Panc1 (cell line): ENCODE measurements at regions not wholly inside any gene's neighbourhood (a gene's known extent, or its start where the extent isn't known, plus 50 kb on each side); places are given as distances from the start of the nearest gene placed in this dataset.

ENCODE experiments used
- ATAC-seq: fragments of 200-7000 bp; cut with Tn5 transposase; 2 replicates; pipeline ENCODE4 v1.9.1; 2020; ENCODE audit warnings: mild to moderate bottlenecking, moderate library complexity
- BruUV-seq: library from RNA; stranded (reverse); fragments of 400-500 nt; replicated peaks from 2 replicates; lab custom pipeline; 2021; lab: Mats Ljungman, UMichigan
- CTCF ChIA-PET: fragments of 300-600 bp; sonication (Branson Sonifier 250); formaldehyde crosslinking; loops from one replicate; lab custom pipeline; 2022; ENCODE audit warnings: antibody characterized with exemption; lab: Charles Lee
- POLR2A ChIA-PET: fragments of 300-600 bp; sonication (Branson Sonifier 250); formaldehyde crosslinking; loops from one replicate; lab custom pipeline; 2022; ENCODE audit warnings: antibody characterized with exemption; lab: Charles Lee
- DNase-seq: peaks from one replicate; pipeline ENCODE4 v3.0.0-alpha.2; 2010; ENCODE audit warnings: low read depth, low spot score
- H3K27ac ChIP-seq: 2 replicates; pipeline ENCODE4 v1.5.1; 2011; ENCODE audit warnings: mild to moderate bottlenecking, low read length, inconsistent platforms
- H3K27me3 ChIP-seq: fragments of 200-500 bp; sonication (Bioruptor generic); 2 replicates; pipeline ENCODE4 v1.6.0; 2014; ENCODE audit warnings: low read length, inconsistent platforms; ENCODE audit not compliant: control insufficient read depth, insufficient read depth
- H3K36me3 ChIP-seq: fragments of 200-500 bp; sonication (Bioruptor generic); 2 replicates; pipeline ENCODE4 v1.5.1; 2014; ENCODE audit warnings: inconsistent platforms, mild to moderate bottlenecking, low read length, moderate library complexity; ENCODE audit not compliant: control insufficient read depth, insufficient read depth
- H3K4me1 ChIP-seq: 2 replicates; pipeline ENCODE4 v1.5.1; 2011; ENCODE audit warnings: inconsistent platforms, mild to moderate bottlenecking, low read length, moderate library complexity; ENCODE audit not compliant: control insufficient read depth, insufficient read depth
- H3K4me3 ChIP-seq, 2 experiments: 2 replicates each; pipeline ENCODE4 v1.5.1; 2011 to 2012; ENCODE audit warnings: low read depth in 2 of 2, low read length in 2 of 2, mild to moderate bottlenecking in 2 of 2, inconsistent platforms in 1 of 2, moderate library complexity in 1 of 2
- H3K9me3 ChIP-seq: fragments of 200-500 bp; sonication (Bioruptor generic); 2 replicates; pipeline ENCODE4 v1.5.1; 2014; ENCODE audit warnings: low read depth, mild to moderate bottlenecking, inconsistent platforms, low read length, moderate library complexity; ENCODE audit not compliant: control insufficient read depth, insufficient read depth
- CTCF ChIP-seq: fragments of 450-650 bp; IDR thresholded peaks from 2 replicates; pipeline ENCODE4 v1.5.1; 2017; ENCODE audit warnings: mild to moderate bottlenecking
- POLR2AphosphoS5 ChIP-seq: IDR thresholded peaks from 2 replicates; pipeline ENCODE4 v1.6.1; 2012; ENCODE audit warnings: mild to moderate bottlenecking, low read depth, low read length, moderate library complexity
- REST ChIP-seq, 2 experiments: IDR thresholded peaks; 2 replicates each; pipeline ENCODE4 v1.6.1; 2011 to 2012; ENCODE audit warnings: low read depth in 2 of 2, control low read depth in 1 of 2, low read length in 1 of 2, mild to moderate bottlenecking in 1 of 2, moderate library complexity in 1 of 2; ENCODE audit not compliant: insufficient read depth in 1 of 2
- SIN3A ChIP-seq: IDR thresholded peaks from 2 replicates; pipeline ENCODE4 v1.6.1; 2012; ENCODE audit warnings: low read depth, mild to moderate bottlenecking, low read length, moderate library complexity, borderline replicate concordance; ENCODE audit not compliant: insufficient read depth
- TCF7L2 ChIP-seq: IDR thresholded peaks from 2 replicates; pipeline ENCODE4 v1.6.1; 2011; ENCODE audit warnings: mild to moderate bottlenecking, low read depth, low read length, inconsistent platforms
- in situ Hi-C: cut with HindIII; loops from 2 replicates; pipeline ENCODE4 v1.10.0; 2016; ENCODE audit warnings: low sequenced_read_pairs, low pct_unique_long_range_greater_than_20kb
- intact Hi-C: fragments of 100-400 bp; cut with micrococcal nuclease; formaldehyde crosslinking; loops from one replicate; pipeline ENCODE4 v1.10.0; 2022; ENCODE audit not compliant: unreplicated experiment

GRCh38 chr6:40049128-40049527, 114.9 kb upstream of the MOCS1 start:
- Histone ChIP-seq H3K27me3 (no peaks in the 10 kb centered on the region), H3K36me3 (no peaks in the 10 kb centered on the region), H3K27ac (no peak overlapping the region), H3K9me3 (no peaks in the 10 kb centered on the region), H3K4me1 (no peaks in the 10 kb centered on the region), H3K4me3 (no peak overlapping the region)
- ChIA-PET CTCF (no interaction called here), POLR2A (no interaction called here)
- in situ Hi-C loops (no loop called here), intact Hi-C loops (no loop called here)
- DNase-seq (no peak), ATAC-seq (no peak)
- TF ChIP-seq POLR2AphosphoS5 = no peak
- no peak for TF ChIP-seq TCF7L2
- no peak for TF ChIP-seq CTCF
- TF ChIP-seq SIN3A = no peak
- TF ChIP-seq REST (IDR thresholded peaks at IDR 0.05; ENCODE audit: insufficient read depth in 1 of 2, low read depth in 2 of 2, low read length in 1 of 2) = no peak
- no TSS peak for BruUV-seq

- no peaks in the 10 kb centered on the region for H3K27me3 ChIP-seq
- no peaks in the 10 kb centered on the region for H3K36me3 ChIP-seq
- H3K27ac ChIP-seq = no peak overlapping the region
- in situ Hi-C loops = no loop called here
- DNase-seq (no peak), ATAC-seq (no peak)
- ChIA-PET POLR2A (no interaction called here), CTCF (no interaction called here)
- H3K4me3 ChIP-seq = no peak overlapping the region
- TF ChIP-seq REST (IDR thresholded peaks at IDR 0.05; ENCODE audit: insufficient read depth in 1 of 2, low read depth in 2 of 2, low read length in 1 of 2) = no peak
- no peaks in the 10 kb centered on the region for H3K4me1 ChIP-seq
- no TSS peak for BruUV-seq
- intact Hi-C loops = no loop called here
- H3K9me3 ChIP-seq = no peaks in the 10 kb centered on the region
These were observed 109.9 kb upstream of the MOCS1 start for GRCh38 chr6:40044196-40044595.
